ENCODE measurements at regions not wholly inside any gene's neighbourhood (a gene's known extent, or its start where the extent isn't known, plus 50 kb on each side); places are given as distances from the start of the nearest gene placed in this dataset.

DNA sequence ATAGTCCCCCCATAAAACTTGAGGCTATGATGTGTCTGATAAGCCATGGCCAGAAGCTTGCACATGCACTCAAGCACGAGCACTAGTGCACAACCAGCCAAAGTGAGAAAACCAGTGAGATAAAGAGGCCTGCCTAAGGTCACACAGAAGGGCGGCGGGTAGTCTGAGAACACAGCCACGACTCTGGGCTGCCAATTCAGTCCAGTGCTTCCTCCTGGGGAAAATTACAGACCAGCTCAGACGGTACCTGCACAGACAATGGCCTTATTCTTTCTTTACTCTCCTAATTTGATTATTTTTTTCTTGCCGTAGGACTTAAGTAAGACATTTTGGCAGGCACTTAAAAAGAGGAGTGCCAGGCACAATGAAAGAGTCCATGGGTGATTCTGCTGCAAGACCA is 533.2 kb upstream of the FAT1 start:
- Mint-ChIP-seq H3K27ac (no peak overlapping the region), H3K36me3 (no peaks in the 10 kb centered on the region), H3K9me3 (no peaks in the 10 kb centered on the region), H3K4me3 (no peak overlapping the region), H3K4me1 (no peaks in the 10 kb centered on the region), H3K27me3 (no peaks in the 10 kb centered on the region)
- DNase-seq (ENCODE audit: low spot score in 2 of 2) (no peak), ATAC-seq (ENCODE audit: low read depth) (no peak)

DNA sequence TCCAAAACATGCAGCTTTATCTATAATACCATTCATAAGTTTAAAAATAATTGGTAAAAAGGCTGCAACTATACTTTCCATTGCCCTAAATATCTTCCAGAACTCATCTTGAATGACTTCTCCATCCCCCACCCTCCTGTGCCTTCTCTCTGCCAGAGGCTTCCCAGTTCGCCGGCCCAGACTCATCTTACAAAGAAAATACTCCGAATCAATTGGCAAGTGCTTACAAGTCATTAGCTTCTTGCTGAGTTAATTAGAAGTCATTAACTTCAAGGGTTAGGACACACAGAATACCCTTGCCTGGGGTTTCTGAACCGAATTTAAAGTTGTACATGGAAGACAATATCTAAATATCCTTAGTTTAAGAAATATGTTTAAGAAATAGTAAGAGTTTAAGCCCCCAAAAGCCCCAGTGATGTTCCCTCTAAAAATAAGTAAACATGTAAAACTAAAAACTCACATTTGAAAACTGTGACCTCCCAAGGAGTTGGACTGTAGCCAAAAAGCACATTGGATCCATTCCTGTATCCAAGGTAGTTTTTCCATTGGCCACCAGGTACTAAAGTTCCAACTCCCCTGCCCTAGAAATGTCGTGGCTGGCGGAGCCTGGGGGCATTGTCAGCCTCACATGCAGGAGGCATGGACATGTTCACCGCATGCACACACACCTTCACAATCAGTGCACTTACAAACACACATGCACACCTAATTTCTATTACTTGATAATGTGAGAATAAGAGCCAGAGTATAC is 535.2 kb upstream of the FAT1 start:
- no peaks in the 10 kb centered on the region for H3K36me3 Mint-ChIP-seq
- H3K9me3 Mint-ChIP-seq = no peaks in the 10 kb centered on the region
- H3K27ac Mint-ChIP-seq = no peak overlapping the region
- no peak for DNase-seq (ENCODE audit: low spot score in 2 of 2)
- no peaks in the 10 kb centered on the region for H3K4me1 Mint-ChIP-seq
- no peak overlapping the region for H3K4me3 Mint-ChIP-seq
- H3K27me3 Mint-ChIP-seq = no peaks in the 10 kb centered on the region
- no peak for ATAC-seq (ENCODE audit: low read depth)

DNA sequence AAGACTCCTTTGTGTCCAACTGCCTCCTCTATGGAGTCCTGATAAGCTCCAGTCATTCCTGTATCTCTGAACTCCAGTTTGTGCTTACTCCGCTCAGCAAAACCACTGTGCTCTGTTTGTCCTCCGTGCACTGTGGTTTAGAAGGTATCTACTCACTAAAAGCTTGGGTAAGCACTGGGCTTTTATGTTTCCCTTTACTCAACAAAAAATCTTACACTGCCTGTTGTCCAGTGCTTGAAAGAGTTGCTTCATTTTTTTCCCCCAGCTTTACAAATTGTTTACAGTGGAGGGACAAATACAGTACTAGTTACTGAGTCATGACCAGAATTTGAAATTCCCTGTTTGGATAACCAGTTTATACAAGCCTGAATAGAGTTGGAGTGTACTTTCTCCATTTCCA is 545.3 kb upstream of the FAT1 start:
- H3K27ac Mint-ChIP-seq = no peak overlapping the region
- no peaks in the 10 kb centered on the region for H3K27me3 Mint-ChIP-seq
- no peaks in the 10 kb centered on the region for H3K36me3 Mint-ChIP-seq
- DNase-seq (ENCODE audit: low spot score in 2 of 2) (no peak), ATAC-seq (ENCODE audit: low read depth) (no peak)
- no peak overlapping the region for H3K4me3 Mint-ChIP-seq
- H3K4me1 Mint-ChIP-seq = no peaks in the 10 kb centered on the region
- H3K9me3 Mint-ChIP-seq = peaks cover 4% of the 10 kb centered on the region

DNA sequence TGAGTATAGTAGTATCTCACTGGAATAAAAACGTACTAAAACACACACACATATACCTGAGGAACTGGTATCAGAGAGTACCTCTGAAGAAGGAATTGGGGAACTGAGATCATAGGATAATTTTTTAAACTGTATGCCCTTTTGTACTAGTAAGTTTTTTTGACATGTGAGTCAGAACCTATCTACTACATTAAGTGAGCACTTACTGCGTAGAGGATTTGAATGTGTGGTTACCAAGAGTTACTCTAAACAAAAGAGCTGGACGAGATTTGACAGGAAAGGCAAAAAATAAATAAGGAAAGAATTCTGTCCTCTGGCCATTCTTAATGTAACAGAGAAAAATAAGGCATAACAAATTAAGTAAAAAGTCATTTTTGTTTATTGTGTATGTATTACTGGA is 546.5 kb upstream of the FAT1 start:
- no peak overlapping the region for H3K4me3 Mint-ChIP-seq
- no peaks in the 10 kb centered on the region for H3K36me3 Mint-ChIP-seq
- H3K27ac Mint-ChIP-seq = no peak overlapping the region
- DNase-seq (ENCODE audit: low spot score in 2 of 2) = no peak
- no peaks in the 10 kb centered on the region for H3K4me1 Mint-ChIP-seq
- no peak for ATAC-seq (ENCODE audit: low read depth)
- H3K27me3 Mint-ChIP-seq = no peaks in the 10 kb centered on the region
- H3K9me3 Mint-ChIP-seq = peaks cover 4% of the 10 kb centered on the region

DNA sequence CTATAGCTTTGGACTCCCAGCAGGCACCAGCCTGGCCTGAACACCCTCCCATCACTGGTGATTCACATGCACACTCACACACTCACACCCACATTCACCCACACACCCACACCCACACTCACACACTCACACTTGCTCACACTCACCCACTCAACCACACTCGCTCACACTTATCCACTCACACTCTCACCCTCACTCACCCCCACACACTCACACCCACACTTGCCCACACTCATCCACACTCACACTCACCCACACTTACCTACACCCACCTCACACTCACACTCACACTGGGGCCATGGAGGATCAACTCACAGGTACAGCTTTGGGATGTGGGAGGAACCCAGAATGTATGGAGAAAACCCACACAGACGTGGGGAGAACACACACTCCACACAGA is 548.2 kb upstream of the FAT1 start:
- H3K36me3 Mint-ChIP-seq = no peaks in the 10 kb centered on the region
- no peaks in the 10 kb centered on the region for H3K27me3 Mint-ChIP-seq
- DNase-seq (ENCODE audit: low spot score in 2 of 2) = no peak
- H3K9me3 Mint-ChIP-seq = peaks cover 1% of the 10 kb centered on the region
- H3K4me3 Mint-ChIP-seq = no peak overlapping the region
- no peak overlapping the region for H3K27ac Mint-ChIP-seq
- ATAC-seq (ENCODE audit: low read depth) = no peak
- no peaks in the 10 kb centered on the region for H3K4me1 Mint-ChIP-seq

DNA sequence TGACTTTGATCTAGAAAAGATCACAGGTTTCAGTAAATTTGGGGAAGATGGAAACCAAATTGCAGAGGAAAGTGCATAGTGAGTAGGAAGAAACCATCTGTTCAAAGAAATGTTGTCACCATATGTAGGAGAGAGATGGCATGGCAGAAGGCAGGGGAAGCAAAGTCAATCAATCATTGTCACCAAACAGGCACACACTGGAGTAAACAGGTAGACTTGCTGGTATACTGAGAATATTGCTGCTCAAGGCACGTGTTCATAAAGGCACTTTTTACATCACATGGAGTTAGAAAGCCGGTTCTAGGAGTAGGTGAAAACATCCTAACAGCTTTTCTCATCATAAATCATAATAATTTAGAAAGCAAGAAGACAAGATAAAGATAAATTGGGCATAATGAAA is 550.5 kb upstream of the FAT1 start:
- H3K4me1 Mint-ChIP-seq = no peaks in the 10 kb centered on the region
- no peaks in the 10 kb centered on the region for H3K9me3 Mint-ChIP-seq
- DNase-seq (ENCODE audit: low spot score in 2 of 2) (no peak), ATAC-seq (ENCODE audit: low read depth) (no peak)
- H3K27ac Mint-ChIP-seq = no peak overlapping the region
- H3K36me3 Mint-ChIP-seq = no peaks in the 10 kb centered on the region
- H3K4me3 Mint-ChIP-seq = no peak overlapping the region
- H3K27me3 Mint-ChIP-seq = no peaks in the 10 kb centered on the region

DNA sequence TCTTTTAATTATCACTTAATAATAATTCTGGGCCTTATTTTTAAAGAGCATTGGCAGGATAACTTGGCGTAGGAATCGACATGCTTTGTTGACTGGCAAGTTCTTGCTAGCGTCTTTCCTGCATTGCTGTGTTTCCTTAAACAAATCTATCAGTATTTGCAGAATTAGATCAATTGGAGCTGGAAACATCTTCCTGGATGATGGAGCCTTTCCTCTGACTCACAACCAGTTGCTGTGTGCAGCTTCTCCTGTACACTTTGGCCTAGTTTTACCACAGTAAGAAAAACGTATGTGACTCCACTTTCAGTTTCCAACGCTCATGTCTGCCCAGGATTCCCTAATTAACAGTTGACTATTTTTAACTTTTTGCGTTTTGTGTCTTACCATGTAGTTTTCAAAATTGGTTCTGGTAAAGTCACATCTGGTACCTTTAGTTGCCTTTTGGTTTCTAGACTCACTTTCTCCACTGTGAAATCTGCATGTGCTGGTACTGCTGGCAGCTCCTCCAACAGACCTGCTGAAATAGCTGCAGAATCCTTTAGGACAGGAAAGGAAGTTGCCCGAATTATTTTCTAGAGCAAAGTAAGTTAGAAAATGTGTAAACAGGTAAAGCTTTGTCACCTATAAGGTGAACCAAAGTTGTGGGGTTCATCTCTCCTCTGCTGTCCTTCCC is 553.2 kb upstream of the FAT1 start:
- ATAC-seq (ENCODE audit: low read depth) (no peak), DNase-seq (ENCODE audit: low spot score in 2 of 2) (no peak)
- Mint-ChIP-seq H3K4me1 (no peaks in the 10 kb centered on the region), H3K27ac (no peak overlapping the region), H3K9me3 (peaks cover 3% of the 10 kb centered on the region), H3K27me3 (no peaks in the 10 kb centered on the region), H3K36me3 (no peaks in the 10 kb centered on the region), H3K4me3 (no peak overlapping the region)

DNA sequence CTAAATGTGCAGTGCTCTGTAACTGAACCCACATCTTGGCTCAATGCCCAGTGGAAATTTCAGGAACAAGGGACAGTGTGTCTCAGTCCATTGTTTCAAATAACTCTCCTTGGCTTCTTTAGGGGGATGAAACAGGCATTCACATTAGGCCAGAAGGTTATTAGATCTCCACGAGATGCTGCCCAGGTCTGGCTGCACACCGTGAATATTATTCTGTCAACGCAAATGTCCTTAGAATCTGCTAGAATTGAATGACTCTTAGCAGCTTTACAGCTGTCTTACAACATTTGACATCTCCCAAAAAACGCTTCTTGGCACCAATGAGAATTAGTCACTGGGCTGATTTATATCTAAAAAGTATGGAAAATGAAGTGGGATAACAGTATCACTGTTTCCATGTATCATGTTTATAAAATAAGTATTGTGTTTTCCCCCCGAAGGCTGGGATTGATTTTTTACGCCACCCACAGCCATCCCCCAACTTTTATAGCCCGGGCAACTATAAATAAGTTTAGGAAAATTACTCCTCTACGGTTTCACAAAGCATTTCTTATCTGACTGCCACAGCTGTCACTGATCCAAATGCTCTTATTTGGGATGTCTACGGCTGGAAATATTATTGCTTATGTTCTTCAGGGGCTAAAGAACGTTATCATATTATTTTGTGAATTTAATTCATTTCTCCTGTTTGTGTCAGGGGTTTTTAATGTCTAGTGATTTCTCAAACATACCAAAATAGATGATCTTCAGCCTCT is 559.7 kb upstream of the FAT1 start:
- H3K9me3 Mint-ChIP-seq = peaks cover 3% of the 10 kb centered on the region
- no peaks in the 10 kb centered on the region for H3K27me3 Mint-ChIP-seq
- no peaks in the 10 kb centered on the region for H3K36me3 Mint-ChIP-seq
- no peak overlapping the region for H3K27ac Mint-ChIP-seq
- no peak overlapping the region for H3K4me3 Mint-ChIP-seq
- ATAC-seq (ENCODE audit: low read depth) (no peak), DNase-seq (ENCODE audit: low spot score in 2 of 2) (no peak)
- no peaks in the 10 kb centered on the region for H3K4me1 Mint-ChIP-seq

DNA sequence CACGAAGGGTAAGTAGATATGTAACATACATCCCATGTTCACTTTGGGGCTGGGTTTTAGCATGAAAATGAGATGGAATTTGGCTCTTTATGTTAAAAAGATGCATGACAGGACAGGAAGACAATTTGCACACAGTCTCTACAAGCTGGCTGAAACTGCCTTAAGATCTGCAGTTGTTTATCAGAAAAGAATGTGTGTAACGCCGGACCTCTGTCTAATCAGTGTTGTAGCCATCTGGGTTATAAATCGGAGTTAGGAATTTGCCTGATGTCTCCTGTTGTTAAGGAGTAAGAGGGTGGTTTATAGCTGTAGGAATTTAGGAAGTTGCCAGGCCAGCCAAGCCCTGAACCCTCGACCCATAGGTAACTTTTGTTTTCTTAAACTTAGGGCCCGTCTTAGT is 562.9 kb upstream of the FAT1 start:
- Mint-ChIP-seq H3K36me3 (no peaks in the 10 kb centered on the region), H3K27ac (no peak overlapping the region), H3K9me3 (peaks cover 2% of the 10 kb centered on the region), H3K4me1 (no peaks in the 10 kb centered on the region), H3K4me3 (no peak overlapping the region), H3K27me3 (no peaks in the 10 kb centered on the region)
- no peak for DNase-seq (ENCODE audit: low spot score in 2 of 2)
- ATAC-seq (ENCODE audit: low read depth) = no peak

DNA sequence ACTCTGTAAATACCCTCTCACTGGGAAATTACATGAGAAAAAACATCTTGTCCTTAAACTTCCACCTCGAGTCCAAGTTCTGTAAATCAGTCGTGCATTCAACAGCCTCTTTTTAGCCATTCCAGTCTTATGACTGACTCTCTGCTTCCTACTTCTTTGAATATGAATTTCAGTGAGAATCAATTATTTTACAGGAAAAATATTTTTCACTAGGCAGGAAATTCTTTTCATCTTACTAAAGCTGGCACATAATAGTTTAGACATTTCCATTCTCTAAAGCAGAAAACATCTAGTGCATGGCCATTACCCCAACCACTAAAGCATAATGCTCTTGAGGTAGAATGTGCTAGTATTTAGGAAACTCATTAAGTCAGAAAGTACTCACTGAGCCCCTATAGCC is 565.7 kb upstream of the FAT1 start:
- H3K9me3 Mint-ChIP-seq = peaks cover 4% of the 10 kb centered on the region
- H3K36me3 Mint-ChIP-seq = no peaks in the 10 kb centered on the region
- H3K4me1 Mint-ChIP-seq = no peaks in the 10 kb centered on the region
- ATAC-seq (ENCODE audit: low read depth) = no peak
- H3K27me3 Mint-ChIP-seq = no peaks in the 10 kb centered on the region
- no peak overlapping the region for H3K4me3 Mint-ChIP-seq
- no peak for DNase-seq (ENCODE audit: low spot score in 2 of 2)
- no peak overlapping the region for H3K27ac Mint-ChIP-seq

DNA sequence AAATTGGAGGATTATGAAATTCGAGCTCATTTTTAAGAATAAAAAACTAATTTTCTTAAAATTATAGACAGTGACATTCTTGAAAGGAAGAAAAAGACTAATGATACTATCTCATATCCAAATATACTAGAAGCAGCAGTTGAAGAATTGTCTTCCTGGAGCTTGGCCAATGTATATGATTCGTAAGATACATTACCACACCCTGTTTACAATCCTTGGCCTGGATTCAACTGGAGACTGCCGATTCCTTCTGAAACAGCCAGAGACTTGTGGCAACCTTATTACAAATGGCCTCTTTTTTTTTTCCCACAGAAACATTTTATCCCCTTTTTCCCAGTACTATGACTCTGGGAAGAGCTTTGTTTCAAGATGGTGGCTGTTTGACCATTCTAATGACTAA is 571.2 kb upstream of the FAT1 start:
- Mint-ChIP-seq H3K9me3 (peaks cover 11% of the 10 kb centered on the region), H3K27ac (no peak overlapping the region), H3K27me3 (no peaks in the 10 kb centered on the region), H3K36me3 (peaks cover 3% of the 10 kb centered on the region), H3K4me3 (no peak overlapping the region), H3K4me1 (no peaks in the 10 kb centered on the region)
- no peak for ATAC-seq (ENCODE audit: low read depth)
- no peak for DNase-seq (ENCODE audit: low spot score in 2 of 2)

DNA sequence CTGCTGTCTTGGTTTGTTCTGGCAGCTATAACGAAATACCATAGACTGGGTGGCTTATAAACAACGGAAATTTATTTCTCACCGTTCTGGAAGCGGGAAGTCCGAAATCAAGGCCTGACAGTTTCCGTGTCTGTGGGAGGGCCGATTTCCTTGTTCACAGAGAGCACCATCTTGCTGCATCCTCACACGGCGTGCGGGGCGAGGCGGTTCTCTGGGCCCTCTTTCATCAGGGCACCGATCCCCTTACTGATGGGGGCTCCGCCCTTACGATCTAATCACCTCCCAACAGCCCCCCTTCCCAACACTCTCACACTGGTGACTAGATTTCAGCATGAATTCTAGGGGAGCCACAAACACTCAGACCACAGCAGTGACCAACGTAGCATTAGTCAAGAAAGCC is 578.3 kb upstream of the FAT1 start:
- H3K4me1 Mint-ChIP-seq = no peaks in the 10 kb centered on the region
- H3K36me3 Mint-ChIP-seq = peaks cover 2% of the 10 kb centered on the region
- H3K27ac Mint-ChIP-seq = no peak overlapping the region
- no peak overlapping the region for H3K4me3 Mint-ChIP-seq
- peaks cover 10% of the 10 kb centered on the region for H3K9me3 Mint-ChIP-seq
- no peaks in the 10 kb centered on the region for H3K27me3 Mint-ChIP-seq
- DNase-seq (ENCODE audit: low spot score in 2 of 2) = no peak
- ATAC-seq (ENCODE audit: low read depth) = no peak

DNA sequence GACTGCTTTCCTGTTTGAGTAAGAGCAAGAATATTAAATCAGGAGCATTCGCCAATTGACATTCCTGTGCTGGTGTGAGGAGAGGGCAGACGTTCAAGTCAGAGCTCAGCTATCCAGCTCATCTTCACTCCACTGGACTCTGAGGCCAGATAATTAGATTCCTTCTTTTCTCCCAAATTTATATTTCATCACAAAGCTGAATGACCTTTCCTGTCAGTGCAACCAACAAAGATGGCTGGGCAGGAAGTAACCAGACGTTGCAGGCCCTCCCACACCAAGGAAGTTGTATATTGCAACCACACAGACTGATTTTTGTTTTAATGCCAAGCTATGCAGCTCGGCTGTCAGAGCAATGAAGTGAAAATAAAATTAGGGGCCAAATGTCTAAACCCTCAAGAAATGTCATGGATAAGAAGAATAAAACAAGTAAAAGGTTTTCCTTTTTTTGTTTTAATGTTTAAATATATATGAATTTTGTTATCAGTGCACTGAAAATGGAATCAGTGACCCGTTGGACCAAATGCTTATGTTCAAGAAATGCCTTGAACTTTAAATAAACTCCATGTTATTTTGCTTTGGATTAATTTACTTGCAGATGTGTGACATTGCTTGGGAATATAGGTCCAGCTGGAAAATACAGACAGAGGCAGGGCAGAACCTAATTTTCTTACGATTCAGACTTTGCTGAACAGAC is 578.9 kb upstream of the FAT1 start:
- Mint-ChIP-seq H3K9me3 (peaks cover 7% of the 10 kb centered on the region), H3K36me3 (no peaks in the 10 kb centered on the region), H3K4me1 (no peaks in the 10 kb centered on the region), H3K4me3 (no peak overlapping the region), H3K27me3 (no peaks in the 10 kb centered on the region), H3K27ac (no peak overlapping the region)
- ATAC-seq (ENCODE audit: low read depth) = no peak
- no peak for DNase-seq (ENCODE audit: low spot score in 2 of 2)

DNA sequence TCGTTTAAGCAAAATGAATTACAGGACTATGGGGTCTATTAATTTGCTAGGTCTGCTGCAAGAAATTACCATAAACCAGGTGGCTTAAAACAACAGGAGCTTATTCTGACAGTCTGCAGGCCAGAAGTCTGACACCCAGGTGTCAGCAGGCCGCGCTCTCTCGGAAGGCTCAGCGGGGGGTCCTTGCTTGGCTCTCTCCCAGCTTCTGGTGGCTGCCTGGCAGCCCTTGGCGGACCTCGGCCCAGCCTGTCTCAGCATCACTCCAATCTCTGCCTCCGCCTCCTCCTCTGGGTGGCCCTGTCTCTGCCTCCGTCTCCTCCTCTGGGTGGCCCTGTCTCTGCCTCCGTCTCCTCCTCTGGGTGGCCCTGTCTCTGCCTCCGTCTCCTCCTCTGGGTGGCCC is 580.5 kb upstream of the FAT1 start:
- no peaks in the 10 kb centered on the region for H3K36me3 Mint-ChIP-seq

More for the DNA sequence above, 580.5 kb upstream of the FAT1 start:
- DNase-seq (ENCODE audit: low spot score in 2 of 2) (no peak), ATAC-seq (ENCODE audit: low read depth) (no peak)
- H3K27ac Mint-ChIP-seq = no peak overlapping the region
- H3K27me3 Mint-ChIP-seq = no peaks in the 10 kb centered on the region
- no peak overlapping the region for H3K4me3 Mint-ChIP-seq
- peaks cover 7% of the 10 kb centered on the region for H3K9me3 Mint-ChIP-seq
- H3K4me1 Mint-ChIP-seq = no peaks in the 10 kb centered on the region

All from memory B cell (primary cell).